Trophoblast cell (in vitro differentiated cells and primary cell): ENCODE measurements at regions not wholly inside any gene's neighbourhood (a gene's known extent, or its start where the extent isn't known, plus 50 kb on each side); places are given as distances from the start of the nearest gene placed in this dataset.

ENCODE experiments used
- DNase-seq, 2 donors: peaks; one replicate each; pipeline ENCODE4 v3.0.0-alpha.2; 2016
- H2AFZ ChIP-seq: 2 replicates; pipeline ENCODE4 v1.6.1; 2013; ENCODE audit warnings: low read length, moderate library complexity, mild to moderate bottlenecking; ENCODE audit not compliant: insufficient read depth, poor library complexity
- H2AK5ac ChIP-seq: 2 replicates; pipeline ENCODE4 v1.6.1; 2013; ENCODE audit warnings: mild to moderate bottlenecking, low read length
- H2BK120ac ChIP-seq: 2 replicates; pipeline ENCODE4 v1.6.1; 2013; ENCODE audit warnings: low read length, mild to moderate bottlenecking, moderate library complexity; ENCODE audit not compliant: insufficient read depth, poor library complexity
- H2BK12ac ChIP-seq: 2 replicates; pipeline ENCODE4 v1.6.1; 2013; ENCODE audit warnings: mild to moderate bottlenecking, low read length, moderate library complexity
- H2BK5ac ChIP-seq: 2 replicates; pipeline ENCODE4 v1.6.1; 2013; ENCODE audit warnings: low read length, low read depth, moderate library complexity, mild to moderate bottlenecking; ENCODE audit not compliant: poor library complexity
- H3K14ac ChIP-seq: 2 replicates; pipeline ENCODE4 v1.6.1; 2013; ENCODE audit warnings: mild to moderate bottlenecking, low read length
- H3K18ac ChIP-seq: 2 replicates; pipeline ENCODE4 v1.6.1; 2013; ENCODE audit warnings: mild to moderate bottlenecking, low read length
- H3K23ac ChIP-seq: 2 replicates; pipeline ENCODE4 v1.6.1; 2013; ENCODE audit warnings: low read length
- H3K27ac ChIP-seq: 2 replicates; pipeline ENCODE4 v1.5.1; 2013; ENCODE audit warnings: low read depth, mild to moderate bottlenecking, inconsistent platforms, low read length, moderate library complexity
- H3K27me3 ChIP-seq: 2 replicates; pipeline ENCODE4 v1.6.1; 2013; ENCODE audit warnings: inconsistent platforms, mild to moderate bottlenecking, low read length, moderate library complexity; ENCODE audit not compliant: insufficient read depth
- H3K36me3 ChIP-seq, 2 experiments: 1 replicate in 1 of 2; 2 replicates in 1 of 2; pipeline ENCODE4 v1.6.1; 2013; ENCODE audit warnings: low read length in 2 of 2, mild to moderate bottlenecking in 2 of 2, moderate library complexity in 1 of 2; ENCODE audit not compliant: insufficient read depth in 2 of 2, control insufficient read depth in 1 of 2
- H3K4ac ChIP-seq: 2 replicates; pipeline ENCODE4 v1.6.1; 2013; ENCODE audit warnings: low read depth, mild to moderate bottlenecking, low read length, moderate library complexity
- H3K4me1 ChIP-seq, 2 experiments: 1 replicate in 1 of 2; 2 replicates in 1 of 2; pipeline ENCODE4 v1.6.1; 2013; ENCODE audit warnings: low read length in 2 of 2, mild to moderate bottlenecking in 2 of 2, moderate library complexity in 1 of 2; ENCODE audit not compliant: insufficient read depth in 2 of 2, control insufficient read depth in 1 of 2
- H3K4me2 ChIP-seq: 2 replicates; pipeline ENCODE4 v1.6.1; 2013; ENCODE audit warnings: inconsistent platforms, mild to moderate bottlenecking, low read length, moderate library complexity
- H3K4me3 ChIP-seq: 2 replicates; pipeline ENCODE4 v1.5.1; 2013; ENCODE audit warnings: mild to moderate bottlenecking, low read depth, low read length, inconsistent platforms
- H3K79me1 ChIP-seq: one replicate; pipeline ENCODE4 v1.6.1; 2013; ENCODE audit warnings: low read length
- H3K79me2 ChIP-seq: 2 replicates; pipeline ENCODE4 v1.6.1; 2013; ENCODE audit warnings: low read length, mild to moderate bottlenecking; ENCODE audit not compliant: control insufficient read depth, insufficient read depth, poor library complexity
- H3K9ac ChIP-seq: 2 replicates; pipeline ENCODE4 v1.6.1; 2013; ENCODE audit warnings: mild to moderate bottlenecking, low read length
- H3K9me3 ChIP-seq: 2 replicates; pipeline ENCODE4 v1.6.1; 2013; ENCODE audit warnings: low read depth, mild to moderate bottlenecking, control low read depth, inconsistent platforms, low read length; ENCODE audit not compliant: insufficient read depth
- H4K12ac ChIP-seq: 2 replicates; pipeline ENCODE4 v1.6.1; 2013; ENCODE audit warnings: low read depth, mild to moderate bottlenecking, low read length, moderate library complexity
- H4K8ac ChIP-seq: 2 replicates; pipeline ENCODE4 v1.6.1; 2013; ENCODE audit warnings: low read depth, mild to moderate bottlenecking, low read length, moderate library complexity
- H4K91ac ChIP-seq: one replicate; pipeline ENCODE4 v1.6.1; 2013; ENCODE audit warnings: low read depth, mild to moderate bottlenecking, low read length, moderate library complexity
- WGBS: extraction: QIAGEN DNeasy Blood & Tissue Kit; methylation state at CpG from one replicate; pipeline ENCODE4 v1.1.7; 2013; ENCODE audit warnings: missing lambda C conversion rate; ENCODE audit not compliant: insufficient read length, insufficient coverage; ENCODE audit errors: extremely low coverage; 5-methylcytosine and 5-hydroxymethylcytosine counted together

GRCh38 chr4:89531932-89532640, 224.5 kb upstream of the GPRIN3 start:
- no peak overlapping the region for H3K27ac ChIP-seq
- no peak overlapping the region for H4K8ac ChIP-seq
- H3K14ac ChIP-seq = no peak overlapping the region
- no peak overlapping the region for H4K91ac ChIP-seq
- H3K36me3 ChIP-seq = no peaks in the 10 kb centered on the region
- H3K4me1 ChIP-seq = no peaks in the 10 kb centered on the region
- no peak overlapping the region for H3K18ac ChIP-seq
- H3K27me3 ChIP-seq = no peaks in the 10 kb centered on the region
- H2BK12ac ChIP-seq = no peak overlapping the region
- no peaks in the 10 kb centered on the region for H3K79me1 ChIP-seq
- H3K23ac ChIP-seq = no peak overlapping the region
- no peak overlapping the region for H4K12ac ChIP-seq
- no peak overlapping the region for H3K4me2 ChIP-seq
- no peaks in the 10 kb centered on the region for H3K79me2 ChIP-seq
- H3K4ac ChIP-seq = no peak overlapping the region
- no peak overlapping the region for H2BK120ac ChIP-seq
- H2BK5ac ChIP-seq = no peak overlapping the region
- no CpG with 5 or more reads among the region's 2 CpGs for WGBS
- H3K9me3 ChIP-seq = no peaks in the 10 kb centered on the region
- H3K4me3 ChIP-seq = no peak overlapping the region
- DNase-seq = no peak
- no peak overlapping the region for H2AFZ ChIP-seq
- no peak overlapping the region for H2AK5ac ChIP-seq
- H3K9ac ChIP-seq = no peak overlapping the region

GRCh38 chr4:89528526-89529133, 221.0 kb upstream of the GPRIN3 start:
- no peak overlapping the region for H2BK120ac ChIP-seq
- H2BK12ac ChIP-seq = no peak overlapping the region
- no peak overlapping the region for H3K23ac ChIP-seq
- no peak overlapping the region for H2AK5ac ChIP-seq
- no peaks in the 10 kb centered on the region for H3K36me3 ChIP-seq
- H2BK5ac ChIP-seq = no peak overlapping the region
- H3K18ac ChIP-seq = no peak overlapping the region
- no peak overlapping the region for H2AFZ ChIP-seq
- H3K4me2 ChIP-seq = no peak overlapping the region
- no peak overlapping the region for H3K9ac ChIP-seq
- no peaks in the 10 kb centered on the region for H3K4me1 ChIP-seq
- no CpG with 5 or more reads among the region's 4 CpGs for WGBS
- no peaks in the 10 kb centered on the region for H3K9me3 ChIP-seq
- no peak overlapping the region for H4K12ac ChIP-seq
- no peak overlapping the region for H3K27ac ChIP-seq
- H3K27me3 ChIP-seq = no peaks in the 10 kb centered on the region
- H4K91ac ChIP-seq = no peak overlapping the region
- no peak overlapping the region for H3K4ac ChIP-seq
- no peaks in the 10 kb centered on the region for H3K79me1 ChIP-seq
- no peak overlapping the region for H3K14ac ChIP-seq
- no peak overlapping the region for H4K8ac ChIP-seq
- no peaks in the 10 kb centered on the region for H3K79me2 ChIP-seq
- no peak overlapping the region for H3K4me3 ChIP-seq
- DNase-seq = no peak

GRCh38 chr4:89521826-89522225, 214.2 kb upstream of the GPRIN3 start:
- Histone ChIP-seq H3K14ac (no peak overlapping the region), H2AK5ac (no peak overlapping the region), H4K12ac (no peak overlapping the region), H3K27ac (no peak overlapping the region), H3K18ac (no peak overlapping the region), H4K8ac (no peak overlapping the region), H2AFZ (no peak overlapping the region), H3K36me3 (no peaks in the 10 kb centered on the region), H3K4me3 (no peak overlapping the region), H3K79me1 (no peaks in the 10 kb centered on the region), H2BK5ac (no peak overlapping the region), H3K4me2 (no peak overlapping the region), H3K27me3 (no peaks in the 10 kb centered on the region), H3K23ac (no peak overlapping the region), H3K9me3 (no peaks in the 10 kb centered on the region), H3K4ac (no peak overlapping the region), H2BK12ac (no peak overlapping the region), H3K4me1 (no peaks in the 10 kb centered on the region), H3K9ac (no peak overlapping the region), H4K91ac (no peak overlapping the region), H3K79me2 (no peaks in the 10 kb centered on the region), H2BK120ac (no peak overlapping the region)
- no CpG with 5 or more reads among the region's 4 CpGs for WGBS
- no peak for DNase-seq

GRCh38 chr4:89519771-89520320, 212.2 kb upstream of the GPRIN3 start:
- no peak overlapping the region for H3K4me2 ChIP-seq
- H4K12ac ChIP-seq = no peak overlapping the region
- H2AK5ac ChIP-seq = no peak overlapping the region
- H2BK120ac ChIP-seq = no peak overlapping the region
- H3K79me2 ChIP-seq = no peaks in the 10 kb centered on the region
- H2AFZ ChIP-seq = no peak overlapping the region
- H4K8ac ChIP-seq = no peak overlapping the region
- H3K27me3 ChIP-seq = no peaks in the 10 kb centered on the region
- no peaks in the 10 kb centered on the region for H3K79me1 ChIP-seq
- H3K4ac ChIP-seq = no peak overlapping the region
- H3K36me3 ChIP-seq = no peaks in the 10 kb centered on the region
- no CpG with 5 or more reads among the region's 3 CpGs for WGBS
- H4K91ac ChIP-seq = no peak overlapping the region
- H3K14ac ChIP-seq = no peak overlapping the region
- H3K18ac ChIP-seq = no peak overlapping the region
- H3K23ac ChIP-seq = no peak overlapping the region
- H2BK5ac ChIP-seq = no peak overlapping the region
- no peaks in the 10 kb centered on the region for H3K9me3 ChIP-seq
- H3K4me3 ChIP-seq = no peak overlapping the region
- H3K9ac ChIP-seq = no peak overlapping the region
- no peak for DNase-seq
- no peak overlapping the region for H3K27ac ChIP-seq
- no peaks in the 10 kb centered on the region for H3K4me1 ChIP-seq
- no peak overlapping the region for H2BK12ac ChIP-seq
